Hematopoietic multipotent progenitor cell (in vitro differentiated cells): ENCODE measurements at regions not wholly inside any gene's neighbourhood (a gene's known extent, or its start where the extent isn't known, plus 50 kb on each side); places are given as distances from the start of the nearest gene placed in this dataset.

Source experiments
- DNase-seq, 3 donors: peaks; one replicate each; pipeline ENCODE4 v3.0.0-alpha.2; 2011 to 2015; ENCODE audit warnings: low read depth in 2 of 3, low spot score in 2 of 3

GRCh38 chr1:10848109-10848684 is 51.8 kb upstream of the CASZ1 start:
- DNase-seq = no peak

GRCh38 chr1:10850026-10850425 is 53.6 kb upstream of the CASZ1 start:
- DNase-seq = no peak

GRCh38 chr1:10851024-10852013 is 54.9 kb upstream of the CASZ1 start:
- DNase-seq = no peak

- no peak for DNase-seq
These were observed 55.6 kb upstream of the CASZ1 start for GRCh38 chr1:10852018-10852417.

- DNase-seq = no peak
These were observed 56.0 kb upstream of the CASZ1 start for GRCh38 chr1:10852486-10852885.

- no peak for DNase-seq
These were observed 56.6 kb upstream of the CASZ1 start for GRCh38 chr1:10852998-10853520.

GRCh38 chr1:10853701-10854100 is 57.3 kb upstream of the CASZ1 start:
- no peak for DNase-seq

GRCh38 chr1:10854856-10855459 is 58.5 kb upstream of the CASZ1 start:
- DNase-seq = no peak

GRCh38 chr1:10856176-10856683 is 59.8 kb upstream of the CASZ1 start:
- DNase-seq = no peak

GRCh38 chr1:10856863-10857598 is 60.6 kb upstream of the CASZ1 start:
- DNase-seq = no peak

GRCh38 chr1:10857687-10858086 is 61.2 kb upstream of the CASZ1 start:
- no peak for DNase-seq

- no peak for DNase-seq
These were observed 63.8 kb upstream of the CASZ1 start for GRCh38 chr1:10860218-10860617.

- no peak for DNase-seq
These were observed 64.2 kb upstream of the CASZ1 start for GRCh38 chr1:10860682-10861081.

GRCh38 chr1:10861822-10862221 is 65.4 kb upstream of the CASZ1 start:
- no peak for DNase-seq

- DNase-seq = no peak
These were observed 66.4 kb upstream of the CASZ1 start for GRCh38 chr1:10862743-10863335.

- no peak for DNase-seq
These were observed 67.4 kb upstream of the CASZ1 start for GRCh38 chr1:10863886-10864285.

GRCh38 chr1:10864776-10865175 is 68.3 kb upstream of the CASZ1 start:
- DNase-seq = no peak

GRCh38 chr1:10865518-10866320 is 69.3 kb upstream of the CASZ1 start:
- DNase-seq = no peak

- peak in 1 of 3 donors; percentile 25 for DNase-seq
These were observed 70.1 kb upstream of the CASZ1 start for GRCh38 chr1:10866321-10867093.
